ENCODE measurements at regions not wholly inside any gene's neighbourhood (a gene's known extent, or its start where the extent isn't known, plus 50 kb on each side); places are given as distances from the start of the nearest gene placed in this dataset.

GRCh38 chr22:34403667-34404066 lies 483.4 kb upstream of the LARGE1 start:
- TF ChIP-seq CTCF (IDR thresholded peaks at IDR 0.05 in 2 of 3, conservative IDR thresholded peaks at IDR 0.05 in 1 of 3; ENCODE audit: borderline replicate concordance in 1 of 3, insufficient read depth in 1 of 3, low read depth in 2 of 3, low read length in 2 of 3) (no peak), POLR2A (IDR thresholded peaks at IDR 0.05; ENCODE audit: borderline replicate concordance, extremely low read depth, insufficient read depth, insufficient read length) (no peak), EZH2 (IDR thresholded peaks at IDR 0.05) (no peak), POLR2AphosphoS5 (IDR thresholded peaks at IDR 0.05; ENCODE audit: low read depth, low read length) (no peak), REST (IDR thresholded peaks at IDR 0.05; ENCODE audit: low read depth) (no peak), TCF7L2 (IDR thresholded peaks at IDR 0.05; ENCODE audit: borderline replicate concordance, extremely low read depth, insufficient read depth, insufficient read length) (no peak), SIN3A (IDR thresholded peaks at IDR 0.05; ENCODE audit: low read depth) (no peak), SRF (IDR thresholded peaks at IDR 0.05; ENCODE audit: low read depth) (no peak), EZH2phosphoT487 (IDR thresholded peaks at IDR 0.05; ENCODE audit: borderline replicate concordance) (no peak), ELF1 (IDR thresholded peaks at IDR 0.05; ENCODE audit: borderline replicate concordance, low read depth) (no peak), RAD21 (IDR thresholded peaks at IDR 0.05; ENCODE audit: low read depth) (no peak), ZFX (IDR thresholded peaks at IDR 0.05) (no peak), MAX (IDR thresholded peaks at IDR 0.05) (no peak)
